ENCODE measurements at regions not wholly inside any gene's neighbourhood (a gene's known extent, or its start where the extent isn't known, plus 50 kb on each side); places are given as distances from the start of the nearest gene placed in this dataset.

DNA sequence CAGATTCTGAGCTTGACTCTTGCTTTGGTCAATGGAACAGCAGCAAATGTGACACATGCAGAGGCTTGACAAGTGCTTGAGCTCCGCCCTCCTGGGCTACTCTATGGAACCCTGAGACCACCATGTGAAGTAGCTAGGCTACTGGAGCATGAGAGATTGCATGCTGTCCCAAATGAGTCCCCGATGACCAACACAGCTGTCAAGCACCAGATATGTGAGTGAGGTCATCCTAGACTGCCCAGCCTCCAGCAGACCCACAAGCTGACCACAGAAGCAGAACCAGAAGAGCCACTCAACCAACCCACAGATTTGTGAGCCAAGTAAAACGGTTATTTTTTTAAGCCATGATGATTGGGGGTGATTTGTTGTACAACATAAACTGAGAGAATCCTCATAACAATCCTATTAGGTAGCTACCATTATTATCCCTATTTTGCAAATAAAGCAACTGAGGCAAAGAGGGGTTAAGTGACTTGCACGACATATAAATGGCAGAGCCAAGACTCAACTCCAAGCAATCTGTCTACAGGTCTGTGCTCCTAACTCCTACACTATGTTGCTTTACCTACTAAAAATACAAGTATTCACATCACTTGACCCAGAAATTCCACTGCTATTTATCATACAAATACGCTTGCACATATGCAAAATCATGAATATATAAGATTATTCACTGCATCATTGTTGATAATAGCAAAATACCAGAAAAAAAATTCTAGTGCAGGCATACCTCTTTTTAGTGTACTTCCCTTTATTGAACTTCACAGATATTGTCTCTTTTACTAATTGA, 136.2 kb downstream of the NDUFA12 start:
- peaks cover 22% of the 10 kb centered on the region for H3K27me3 ChIP-seq
- H3K36me3 ChIP-seq: no peaks in the 10 kb centered on the region
- H3K4me1 ChIP-seq: no peaks in the 10 kb centered on the region
- no peaks in the 10 kb centered on the region for H3K9me3 Mint-ChIP-seq
- H2AFZ ChIP-seq (replicated peaks): no peak overlapping the region
- no peak overlapping the region for H3K27ac Mint-ChIP-seq
- H3K79me2 ChIP-seq (ENCODE audit: low read depth): no peaks in the 10 kb centered on the region
- H3K4me3 ChIP-seq: no peak overlapping the region
- H3F3A ChIP-seq (ENCODE audit: low read depth): no peaks in the 10 kb centered on the region
- H3K9ac ChIP-seq: no peak overlapping the region
- no peaks in the 10 kb centered on the region for H3K36me3 Mint-ChIP-seq
- H3K27ac ChIP-seq: no peak overlapping the region
- DNase-seq (ENCODE audit: low spot score): no peak
- H3K4me1 Mint-ChIP-seq: no peaks in the 10 kb centered on the region
- no peak overlapping the region for H3K4me3 Mint-ChIP-seq
- no peaks in the 10 kb centered on the region for H3K9me3 ChIP-seq (ENCODE audit: low read depth)
- TF ChIP-seq EZH2 (IDR thresholded peaks at IDR 0.05) (no peak), EZH2phosphoT487 (IDR thresholded peaks at IDR 0.05) (no peak)
- TF ChIP-seq, protein P1, sequence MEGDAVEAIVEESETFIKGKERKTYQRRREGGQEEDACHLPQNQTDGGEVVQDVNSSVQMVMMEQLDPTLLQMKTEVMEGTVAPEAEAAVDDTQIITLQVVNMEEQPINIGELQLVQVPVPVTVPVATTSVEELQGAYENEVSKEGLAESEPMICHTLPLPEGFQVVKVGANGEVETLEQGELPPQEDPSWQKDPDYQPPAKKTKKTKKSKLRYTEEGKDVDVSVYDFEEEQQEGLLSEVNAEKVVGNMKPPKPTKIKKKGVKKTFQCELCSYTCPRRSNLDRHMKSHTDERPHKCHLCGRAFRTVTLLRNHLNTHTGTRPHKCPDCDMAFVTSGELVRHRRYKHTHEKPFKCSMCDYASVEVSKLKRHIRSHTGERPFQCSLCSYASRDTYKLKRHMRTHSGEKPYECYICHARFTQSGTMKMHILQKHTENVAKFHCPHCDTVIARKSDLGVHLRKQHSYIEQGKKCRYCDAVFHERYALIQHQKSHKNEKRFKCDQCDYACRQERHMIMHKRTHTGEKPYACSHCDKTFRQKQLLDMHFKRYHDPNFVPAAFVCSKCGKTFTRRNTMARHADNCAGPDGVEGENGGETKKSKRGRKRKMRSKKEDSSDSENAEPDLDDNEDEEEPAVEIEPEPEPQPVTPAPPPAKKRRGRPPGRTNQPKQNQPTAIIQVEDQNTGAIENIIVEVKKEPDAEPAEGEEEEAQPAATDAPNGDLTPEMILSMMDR (IDR thresholded peaks at IDR 0.05): no peak
- H4K20me1 ChIP-seq (ENCODE audit: low read depth): no peaks in the 10 kb centered on the region
- no peak overlapping the region for H3K4me2 ChIP-seq
- peaks cover 13% of the 10 kb centered on the region for H3K27me3 Mint-ChIP-seq (ENCODE audit: insufficient read depth, low read depth)

DNA sequence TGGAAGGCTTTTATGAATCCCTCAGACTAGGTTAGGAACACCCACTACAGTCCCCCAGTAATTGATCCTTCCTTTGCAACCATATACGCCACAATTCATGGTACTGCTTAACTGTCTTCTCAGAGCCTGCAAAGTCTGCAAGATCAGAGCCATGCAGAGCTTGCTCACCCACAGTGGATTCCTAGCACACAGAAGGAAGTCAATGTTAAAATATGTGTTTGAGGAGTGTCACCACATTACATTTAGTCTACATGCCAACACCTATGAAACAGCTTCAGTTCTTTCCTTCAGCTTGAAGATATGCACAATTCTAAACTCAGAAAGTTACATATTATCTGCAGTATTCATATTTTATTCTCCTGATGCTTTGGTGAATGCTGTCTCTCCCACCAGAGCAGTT, 138.5 kb downstream of the NDUFA12 start:
- H3K27me3 Mint-ChIP-seq (ENCODE audit: insufficient read depth, low read depth): no peaks in the 10 kb centered on the region
- TF ChIP-seq, protein P1 (IDR thresholded peaks at IDR 0.05): no peak
- no peak for TF ChIP-seq EZH2 (IDR thresholded peaks at IDR 0.05)
- no peak for TF ChIP-seq EZH2phosphoT487 (IDR thresholded peaks at IDR 0.05)
- no peaks in the 10 kb centered on the region for H3K4me1 Mint-ChIP-seq
- Histone ChIP-seq H3K4me2 (no peak overlapping the region), H3K79me2 (ENCODE audit: low read depth) (no peaks in the 10 kb centered on the region), H3F3A (ENCODE audit: low read depth) (no peaks in the 10 kb centered on the region), H4K20me1 (ENCODE audit: low read depth) (no peaks in the 10 kb centered on the region), H3K27ac (no peak overlapping the region), H3K4me3 (no peak overlapping the region), H3K9me3 (ENCODE audit: low read depth) (no peaks in the 10 kb centered on the region), H3K27me3 (no peaks in the 10 kb centered on the region), H3K36me3 (no peaks in the 10 kb centered on the region), H3K9ac (no peak overlapping the region), H2AFZ (replicated peaks) (no peak overlapping the region), H3K4me1 (no peaks in the 10 kb centered on the region)
- no peak overlapping the region for H3K27ac Mint-ChIP-seq
- no peak overlapping the region for H3K4me3 Mint-ChIP-seq
- H3K9me3 Mint-ChIP-seq: no peaks in the 10 kb centered on the region
- H3K36me3 Mint-ChIP-seq: no peaks in the 10 kb centered on the region
- no peak for DNase-seq (ENCODE audit: low spot score)

GRCh38 chr12:94863321-94864035, 140.0 kb downstream of the NDUFA12 start:
- H3K4me2 ChIP-seq: no peak overlapping the region
- no peak overlapping the region for H3K27ac ChIP-seq
- no peak overlapping the region for H3K4me3 ChIP-seq
- TF ChIP-seq EZH2 (IDR thresholded peaks at IDR 0.05) (no peak), EZH2phosphoT487 (IDR thresholded peaks at IDR 0.05) (no peak)
- TF ChIP-seq, protein P1 (IDR thresholded peaks at IDR 0.05): no peak
- DNase-seq (ENCODE audit: low spot score): no peak
- H4K20me1 ChIP-seq (ENCODE audit: low read depth): no peaks in the 10 kb centered on the region
- H3K9ac ChIP-seq: no peak overlapping the region
- Mint-ChIP-seq H3K27me3 (ENCODE audit: insufficient read depth, low read depth) (no peaks in the 10 kb centered on the region), H3K4me1 (no peaks in the 10 kb centered on the region), H3K36me3 (no peaks in the 10 kb centered on the region), H3K27ac (no peak overlapping the region), H3K9me3 (no peaks in the 10 kb centered on the region), H3K4me3 (no peak overlapping the region)
- H3K27me3 ChIP-seq: no peaks in the 10 kb centered on the region
- no peaks in the 10 kb centered on the region for H3F3A ChIP-seq (ENCODE audit: low read depth)
- no peak overlapping the region for H2AFZ ChIP-seq (replicated peaks)
- H3K4me1 ChIP-seq: no peaks in the 10 kb centered on the region
- no peaks in the 10 kb centered on the region for H3K79me2 ChIP-seq (ENCODE audit: low read depth)
- no peaks in the 10 kb centered on the region for H3K9me3 ChIP-seq (ENCODE audit: low read depth)
- no peaks in the 10 kb centered on the region for H3K36me3 ChIP-seq
